ENCODE measurements at regions not wholly inside any gene's neighbourhood (a gene's known extent, or its start where the extent isn't known, plus 50 kb on each side); places are given as distances from the start of the nearest gene placed in this dataset.

DNA sequence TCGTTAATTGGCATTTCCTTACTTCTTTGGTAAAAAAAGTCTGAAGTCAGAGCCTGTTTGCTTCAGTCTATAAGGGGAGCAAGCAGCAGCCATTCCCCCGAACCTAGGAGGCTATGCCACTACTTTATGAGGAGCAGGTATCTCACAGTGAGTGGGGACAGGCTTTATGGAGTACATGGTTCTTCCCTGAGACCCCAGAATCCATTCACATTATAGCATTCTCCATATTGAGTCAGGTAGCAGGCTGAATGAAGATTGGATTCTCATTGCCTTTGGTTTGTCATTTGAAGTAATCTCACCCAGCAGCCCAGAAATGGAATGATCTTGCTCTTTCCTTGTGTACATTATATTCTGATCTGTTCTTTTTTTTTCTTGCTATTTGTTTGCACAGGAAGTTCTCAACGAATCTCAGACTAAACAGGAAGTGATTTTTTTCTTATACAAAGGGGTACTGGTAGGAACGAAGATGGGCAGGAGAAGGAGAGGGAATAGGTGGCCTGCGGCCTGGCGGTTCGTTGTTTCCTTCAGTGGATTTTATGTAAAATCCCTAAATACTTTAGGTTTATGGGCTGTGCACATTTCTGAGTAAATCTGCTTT is 74.4 kb downstream of the ARHGAP35 start:
- ATAC-seq: peak; percentile 43 to 47 (median 45)
- Mint-ChIP-seq H3K27ac (peak overlapping the region; percentile 84 to 87), H3K4me1 (peaks cover 57 to 66% of the 10 kb centered on the region in 2 donors), H3K27me3 (ENCODE audit: low read depth in 2 of 2) (no peaks in the 10 kb centered on the region), H3K36me3 (no peaks in the 10 kb centered on the region), H3K9me3 (no peaks in the 10 kb centered on the region), H3K4me3 (peak overlapping the region; percentile 81)
- H3K4me3 ChIP-seq (ENCODE audit: low read length): no peak overlapping the region
- WGBS (ENCODE audit: insufficient coverage): 54% methylated on average over 7 of the region's 7 CpGs
- no peaks in the 10 kb centered on the region for H3K27me3 ChIP-seq (ENCODE audit: control insufficient read depth, insufficient read depth, low read length)
- peak in 1 of 2 donors; percentile 59 for DNase-seq
- TF ChIP-seq, protein P1, sequence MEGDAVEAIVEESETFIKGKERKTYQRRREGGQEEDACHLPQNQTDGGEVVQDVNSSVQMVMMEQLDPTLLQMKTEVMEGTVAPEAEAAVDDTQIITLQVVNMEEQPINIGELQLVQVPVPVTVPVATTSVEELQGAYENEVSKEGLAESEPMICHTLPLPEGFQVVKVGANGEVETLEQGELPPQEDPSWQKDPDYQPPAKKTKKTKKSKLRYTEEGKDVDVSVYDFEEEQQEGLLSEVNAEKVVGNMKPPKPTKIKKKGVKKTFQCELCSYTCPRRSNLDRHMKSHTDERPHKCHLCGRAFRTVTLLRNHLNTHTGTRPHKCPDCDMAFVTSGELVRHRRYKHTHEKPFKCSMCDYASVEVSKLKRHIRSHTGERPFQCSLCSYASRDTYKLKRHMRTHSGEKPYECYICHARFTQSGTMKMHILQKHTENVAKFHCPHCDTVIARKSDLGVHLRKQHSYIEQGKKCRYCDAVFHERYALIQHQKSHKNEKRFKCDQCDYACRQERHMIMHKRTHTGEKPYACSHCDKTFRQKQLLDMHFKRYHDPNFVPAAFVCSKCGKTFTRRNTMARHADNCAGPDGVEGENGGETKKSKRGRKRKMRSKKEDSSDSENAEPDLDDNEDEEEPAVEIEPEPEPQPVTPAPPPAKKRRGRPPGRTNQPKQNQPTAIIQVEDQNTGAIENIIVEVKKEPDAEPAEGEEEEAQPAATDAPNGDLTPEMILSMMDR (IDR thresholded peaks at IDR 0.05): no peak
- peaks cover 2% of the 10 kb centered on the region for H3K36me3 ChIP-seq (ENCODE audit: control insufficient read depth, insufficient read depth, low read length)
- H3K27ac ChIP-seq (ENCODE audit: low read length): peak overlapping the region; percentile 63
- H3K9me3 ChIP-seq (ENCODE audit: control insufficient read depth, insufficient read depth, low read length): no peaks in the 10 kb centered on the region
- peaks cover 38% of the 10 kb centered on the region for H3K4me1 ChIP-seq (ENCODE audit: control insufficient read depth, insufficient read depth, low read length)
- intact Hi-C loops (cut with micrococcal nuclease): loop anchor here (5.0 kb wide), 1 partner anchor 42 kb away; no protein-coding TSS in a partner anchor

- Mint-ChIP-seq H3K36me3 (no peaks in the 10 kb centered on the region), H3K27me3 (ENCODE audit: low read depth in 2 of 2) (no peaks in the 10 kb centered on the region), H3K27ac (no peak overlapping the region), H3K4me3 (no peak overlapping the region), H3K9me3 (no peaks in the 10 kb centered on the region), H3K4me1 (peaks cover 22 to 31% of the 10 kb centered on the region in 2 donors)
- no peak overlapping the region for H3K27ac ChIP-seq (ENCODE audit: low read length)
- TF ChIP-seq, protein P1 (IDR thresholded peaks at IDR 0.05): no peak
- WGBS (ENCODE audit: insufficient coverage): 97% methylated on average over 10 of the region's 10 CpGs
- DNase-seq (no peak), ATAC-seq (no peak)
- peaks cover 3% of the 10 kb centered on the region for H3K36me3 ChIP-seq (ENCODE audit: control insufficient read depth, insufficient read depth, low read length)
- intact Hi-C loops (cut with micrococcal nuclease): no loop called here
- H3K4me1 ChIP-seq (ENCODE audit: control insufficient read depth, insufficient read depth, low read length): no peaks in the 10 kb centered on the region
- H3K9me3 ChIP-seq (ENCODE audit: control insufficient read depth, insufficient read depth, low read length): no peaks in the 10 kb centered on the region
- H3K4me3 ChIP-seq (ENCODE audit: low read length): no peak overlapping the region
- H3K27me3 ChIP-seq (ENCODE audit: control insufficient read depth, insufficient read depth, low read length): no peaks in the 10 kb centered on the region
These were observed 76.3 kb upstream of the NPAS1 start for GRCh38 chr19:46943150-46943946.

- Histone ChIP-seq H3K4me1 (ENCODE audit: control insufficient read depth, insufficient read depth, low read length) (no peaks in the 10 kb centered on the region), H3K36me3 (ENCODE audit: control insufficient read depth, insufficient read depth, low read length) (peaks cover 3% of the 10 kb centered on the region), H3K27me3 (ENCODE audit: control insufficient read depth, insufficient read depth, low read length) (no peaks in the 10 kb centered on the region), H3K27ac (ENCODE audit: low read length) (no peak overlapping the region), H3K9me3 (ENCODE audit: control insufficient read depth, insufficient read depth, low read length) (no peaks in the 10 kb centered on the region), H3K4me3 (ENCODE audit: low read length) (no peak overlapping the region)
- H3K4me1 Mint-ChIP-seq: peaks cover 22 to 31% of the 10 kb centered on the region in 2 donors
- DNase-seq (no peak), ATAC-seq (no peak)
- intact Hi-C loops (cut with micrococcal nuclease): no loop called here
- no peak overlapping the region for H3K4me3 Mint-ChIP-seq
- H3K9me3 Mint-ChIP-seq: no peaks in the 10 kb centered on the region
- TF ChIP-seq, protein P1 (IDR thresholded peaks at IDR 0.05): no peak
- WGBS (ENCODE audit: insufficient coverage): 98% methylated on average over 3 of the region's 5 CpGs
- no peaks in the 10 kb centered on the region for H3K36me3 Mint-ChIP-seq
- peak overlapping the region in 1 of 2 donors; percentile 51 for H3K27ac Mint-ChIP-seq
- H3K27me3 Mint-ChIP-seq (ENCODE audit: low read depth in 2 of 2): no peaks in the 10 kb centered on the region
These were observed 75.4 kb upstream of the NPAS1 start for GRCh38 chr19:46944123-46944748.
